GM18519 (cell line): ENCODE measurements at regions not wholly inside any gene's neighbourhood (a gene's known extent, or its start where the extent isn't known, plus 50 kb on each side); places are given as distances from the start of the nearest gene placed in this dataset.
"Not testable (repeated sequence)": the region's sequence is repeated elsewhere in the genome, so short reads cannot be mapped to it uniquely, and the experiment has no call there.

Experiments
- ATAC-seq: cut with Tn5 transposase; IDR thresholded peaks from one replicate; pipeline ENCODE4 v1.9.1; 2021; ENCODE audit warnings: mild to moderate bottlenecking, moderate library complexity; ENCODE audit not compliant: unreplicated experiment, low FRiP score

GRCh38 chr11:22920939-22921565 lies 60.8 kb upstream of the CCDC179 start:
- peak; percentile 97 for ATAC-seq

- ATAC-seq = no peak
Observed at GRCh38 chr11:22922672-22923071, 62.4 kb upstream of the CCDC179 start.

GRCh38 chr11:22923561-22923960 lies 63.3 kb upstream of the CCDC179 start:
- no peak for ATAC-seq

GRCh38 chr11:22926341-22926740 lies 66.1 kb upstream of the CCDC179 start:
- no peak for ATAC-seq

- ATAC-seq = no peak
Observed at GRCh38 chr11:22927793-22928192, 67.5 kb upstream of the CCDC179 start.

GRCh38 chr11:22928207-22928917 lies 68.1 kb upstream of the CCDC179 start:
- no peak for ATAC-seq

GRCh38 chr11:22930816-22931594 lies 70.7 kb upstream of the CCDC179 start:
- peak; percentile 93 for ATAC-seq

GRCh38 chr11:22938691-22939090 lies 78.4 kb upstream of the CCDC179 start:
- ATAC-seq = no peak

GRCh38 chr11:22941544-22941943 lies 81.3 kb upstream of the CCDC179 start:
- not testable (repeated sequence) for ATAC-seq

GRCh38 chr11:22957786-22958185 lies 97.5 kb upstream of the CCDC179 start:
- no peak for ATAC-seq

GRCh38 chr11:22974251-22974650 lies 114.0 kb upstream of the CCDC179 start:
- ATAC-seq = no peak

- ATAC-seq = no peak
Observed at GRCh38 chr11:22976146-22976545, 115.9 kb upstream of the CCDC179 start.

- ATAC-seq = no peak
Observed at GRCh38 chr11:22982903-22983302, 122.6 kb upstream of the CCDC179 start.

- ATAC-seq = no peak
Observed at GRCh38 chr11:22984045-22984444, 123.8 kb upstream of the CCDC179 start.

- ATAC-seq = no peak
Observed at GRCh38 chr11:22989371-22989770, 129.1 kb upstream of the CCDC179 start.

GRCh38 chr11:22991196-22991595 lies 130.9 kb upstream of the CCDC179 start:
- ATAC-seq = no peak

- ATAC-seq = no peak
Observed at GRCh38 chr11:23006730-23007129, 146.5 kb upstream of the CCDC179 start.

GRCh38 chr11:23010790-23011335 lies 150.6 kb upstream of the CCDC179 start:
- ATAC-seq = no peak

- no peak for ATAC-seq
Observed at GRCh38 chr11:23012930-23013329, 152.7 kb upstream of the CCDC179 start.

GRCh38 chr11:23013509-23013908 lies 153.2 kb upstream of the CCDC179 start:
- ATAC-seq = no peak

- no peak for ATAC-seq
Observed at GRCh38 chr11:23021287-23021863, 161.1 kb upstream of the CCDC179 start.
